Stimulated activated CD8-positive, alpha-beta memory T cell treated with anti-CD3 and anti-CD28 coated beads, Interleukin-7, amount 100 ng/mL, for 4 hours (primary cell): ENCODE measurements at regions not wholly inside any gene's neighbourhood (a gene's known extent, or its start where the extent isn't known, plus 50 kb on each side); places are given as distances from the start of the nearest gene placed in this dataset.

Source experiments
- DNase-seq, 2 donors: peaks; one replicate each; pipeline ENCODE4 v3.0.0-alpha.2; 2020; ENCODE audit warnings: low read depth in 2 of 2

DNA sequence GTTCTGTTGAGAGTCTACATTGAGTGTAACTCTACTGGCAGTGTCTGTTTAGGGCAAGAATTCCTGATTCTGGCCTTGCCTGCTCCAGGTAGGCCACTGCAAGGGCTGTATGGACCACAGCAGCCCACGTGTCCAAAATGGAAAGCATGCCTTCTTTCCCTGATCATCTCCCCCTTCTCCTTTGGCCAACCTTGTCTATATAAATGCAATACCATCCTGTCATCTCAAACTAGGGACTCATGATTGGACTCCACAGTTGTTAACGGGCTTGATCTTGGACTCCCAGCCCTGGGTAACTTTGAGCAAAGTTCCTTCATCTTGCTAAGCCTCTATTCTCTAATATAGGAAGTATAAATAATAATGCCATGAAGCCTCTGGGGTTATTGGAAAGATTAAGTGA lies 533.6 kb downstream of the BNC2 start:
- no peak for DNase-seq

DNA sequence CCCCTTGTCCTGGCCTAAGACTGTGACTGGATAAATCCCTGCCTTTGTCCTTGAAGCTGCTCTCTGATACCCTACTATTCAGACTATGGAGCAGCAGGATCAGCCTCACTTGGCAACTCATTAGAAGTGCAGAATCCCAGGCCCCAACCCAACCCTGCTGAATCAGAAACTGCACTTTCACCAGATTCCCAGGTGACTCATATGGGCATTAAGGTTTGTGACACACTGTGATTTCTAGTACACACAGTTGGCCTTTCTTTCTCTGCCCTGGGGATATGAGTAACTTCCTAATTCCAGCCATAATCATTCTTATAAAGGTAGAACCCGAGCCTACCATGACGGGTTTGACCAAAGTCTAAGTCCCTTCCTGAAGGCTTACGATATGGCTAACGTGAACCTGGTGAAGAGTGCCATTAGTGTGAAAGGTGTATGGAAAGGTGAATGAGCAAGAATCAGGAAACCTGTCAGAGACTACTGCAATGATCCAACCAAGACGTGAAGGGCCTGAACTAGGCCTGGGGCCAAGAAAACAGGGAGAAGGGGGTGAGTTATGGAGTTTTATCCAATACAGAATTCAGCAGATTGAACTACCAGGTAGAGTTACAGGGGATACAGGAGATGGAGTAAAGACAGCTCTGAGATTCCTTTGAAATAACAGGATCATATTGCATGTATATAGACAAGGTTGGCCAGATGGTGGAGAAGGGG lies 533.0 kb downstream of the BNC2 start:
- DNase-seq: no peak

- DNase-seq: no peak
Measured at GRCh38 chr9:16341177-16341576, 529.3 kb downstream of the BNC2 start.

DNA sequence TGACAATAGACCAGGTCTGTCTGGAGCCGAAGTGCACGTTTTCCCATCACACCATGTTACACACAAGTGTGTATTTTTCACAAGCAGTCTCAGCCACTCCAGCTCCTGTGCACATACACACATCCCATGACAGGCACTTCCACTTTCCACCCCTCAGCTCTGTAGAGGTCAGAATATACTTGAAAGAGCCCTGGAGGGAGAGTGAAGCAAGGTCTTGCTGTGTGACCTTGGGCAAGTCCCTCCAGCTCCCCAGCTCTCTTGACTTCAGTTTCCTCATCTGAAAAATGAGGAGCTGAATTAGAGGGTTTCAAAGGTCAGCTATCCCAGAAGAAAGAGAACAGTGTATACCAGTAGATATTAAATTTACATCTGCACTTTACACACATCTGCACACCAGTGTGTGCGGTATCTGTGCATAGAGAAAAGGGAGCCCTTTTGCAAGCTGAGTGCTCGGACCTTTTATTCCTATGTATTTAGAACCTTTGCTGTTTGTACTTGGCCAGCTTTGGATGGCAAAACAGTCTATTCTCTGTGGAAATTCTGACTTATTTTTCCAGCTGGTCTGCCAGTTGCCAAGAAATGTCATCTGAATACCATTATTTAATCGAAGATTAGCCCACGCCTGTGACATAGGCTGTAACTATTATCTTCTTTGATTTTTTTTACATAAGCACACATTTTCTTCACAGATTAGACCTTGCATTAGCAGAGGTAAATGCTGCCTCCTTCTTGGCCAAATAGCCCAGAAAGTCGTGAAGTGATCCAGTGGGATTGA lies 528.0 kb downstream of the BNC2 start:
- no peak for DNase-seq

GRCh38 chr9:16343249-16344237 lies 526.9 kb downstream of the BNC2 start:
- DNase-seq: no peak

- DNase-seq: no peak
Measured at GRCh38 chr9:16344343-16344742, 526.1 kb downstream of the BNC2 start.

DNA sequence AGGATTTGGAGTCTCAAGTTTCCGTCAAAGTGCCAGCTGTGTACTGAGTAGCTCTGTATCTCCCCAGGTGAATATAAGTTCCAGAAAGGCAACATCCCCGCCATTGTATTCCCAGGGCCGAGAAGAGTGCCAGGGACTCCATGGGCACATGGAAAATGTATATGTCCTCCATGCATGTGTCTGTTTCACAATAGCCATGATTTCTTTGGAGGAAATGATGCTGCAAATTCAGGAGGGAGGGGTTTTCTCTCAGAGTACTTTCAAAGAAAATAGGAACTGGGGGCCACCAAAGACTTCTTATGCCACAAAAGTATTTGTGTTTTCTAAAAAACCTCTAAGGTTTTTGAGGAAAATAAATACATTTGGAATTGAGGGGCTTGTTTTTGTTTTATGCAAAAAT lies 524.6 kb downstream of the BNC2 start:
- no peak for DNase-seq

DNA sequence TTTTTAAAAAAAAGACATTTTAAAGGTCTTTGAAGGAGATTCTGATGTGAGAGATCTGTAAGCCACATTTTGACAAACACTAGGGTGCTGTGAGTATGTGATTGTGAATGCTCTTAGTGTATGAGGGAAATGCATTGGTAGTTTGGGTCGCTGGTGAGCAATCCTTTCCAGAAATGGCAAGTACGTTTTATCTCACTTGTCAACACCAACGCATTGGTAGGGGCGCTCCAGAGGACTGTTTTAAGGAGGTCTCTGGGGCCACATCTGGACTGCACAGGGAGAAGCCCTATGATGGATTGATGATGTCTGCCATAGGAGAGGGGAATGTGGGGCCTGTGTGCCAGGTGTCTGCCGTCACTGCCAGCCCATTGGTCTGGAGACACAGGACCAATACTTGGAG lies 522.6 kb downstream of the BNC2 start:
- DNase-seq: no peak

DNA sequence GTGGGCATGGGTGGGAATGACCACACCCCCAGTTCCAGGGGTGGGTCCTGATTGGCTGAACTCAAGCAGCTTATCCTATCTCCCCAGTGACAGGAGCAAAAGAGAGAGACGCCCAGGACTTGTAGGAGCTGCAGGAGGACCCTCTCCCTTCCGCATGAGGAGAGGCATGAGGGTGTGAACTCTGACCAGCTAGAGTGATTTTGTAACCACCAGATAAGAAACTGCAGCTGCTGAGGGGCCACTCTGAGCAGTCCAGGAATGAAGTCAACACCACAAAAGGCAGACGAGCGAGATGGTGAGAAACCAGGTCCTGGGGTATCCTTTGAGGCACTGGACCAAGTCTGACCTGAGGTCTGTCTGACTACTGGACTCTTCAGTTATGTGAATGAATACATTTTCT lies 521.9 kb downstream of the BNC2 start:
- no peak for DNase-seq

DNA sequence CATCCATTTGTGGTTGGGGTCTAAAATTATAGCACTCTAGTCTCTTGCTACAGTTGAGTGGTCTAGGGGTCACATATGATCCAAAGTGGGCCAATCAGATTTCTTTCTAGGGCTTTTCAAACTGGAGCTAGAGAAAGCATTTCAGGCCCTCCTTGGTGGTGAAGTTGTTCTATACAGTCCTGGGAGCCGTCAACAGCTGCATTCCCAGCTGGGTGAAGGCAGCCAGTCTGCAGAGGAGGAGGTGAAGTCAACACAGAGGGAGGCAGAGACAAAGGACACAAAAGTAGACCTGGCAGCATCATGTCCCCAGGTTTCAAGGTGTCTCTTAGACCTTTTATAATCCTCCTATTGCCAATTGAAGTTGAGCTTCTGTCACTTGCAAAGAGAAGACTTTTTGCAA lies 518.2 kb downstream of the BNC2 start:
- no peak for DNase-seq

DNA sequence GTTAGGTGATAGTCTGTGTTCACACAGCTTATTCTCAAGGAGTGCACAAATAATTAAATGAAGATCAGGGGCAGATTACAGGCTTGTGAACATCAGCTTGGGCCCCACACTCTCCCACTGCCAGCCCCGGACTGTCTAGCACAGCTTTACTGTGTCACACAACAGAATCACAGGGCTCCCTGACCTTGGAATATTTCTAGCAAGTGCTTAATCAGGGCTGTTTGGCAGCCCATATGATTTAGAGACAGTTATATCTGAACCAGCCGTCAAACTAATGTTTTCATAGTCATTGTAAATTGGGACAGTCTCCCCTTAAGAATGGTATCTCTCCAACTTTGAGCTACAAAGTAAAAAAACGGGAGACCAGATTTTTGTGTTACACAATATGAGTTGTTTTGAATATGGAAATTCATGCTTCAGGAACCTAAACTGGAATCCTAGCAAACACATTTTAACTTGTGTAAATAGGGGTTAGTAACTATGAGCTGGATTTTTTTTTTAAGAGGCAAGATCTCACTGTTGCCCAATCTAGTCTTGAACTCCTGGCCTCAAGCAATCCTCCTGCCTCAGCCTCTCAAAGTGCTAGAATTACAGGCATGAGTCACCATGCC lies 517.6 kb downstream of the BNC2 start:
- no peak for DNase-seq

GRCh38 chr9:16356196-16356765 lies 514.2 kb downstream of the BNC2 start:
- DNase-seq: no peak

DNA sequence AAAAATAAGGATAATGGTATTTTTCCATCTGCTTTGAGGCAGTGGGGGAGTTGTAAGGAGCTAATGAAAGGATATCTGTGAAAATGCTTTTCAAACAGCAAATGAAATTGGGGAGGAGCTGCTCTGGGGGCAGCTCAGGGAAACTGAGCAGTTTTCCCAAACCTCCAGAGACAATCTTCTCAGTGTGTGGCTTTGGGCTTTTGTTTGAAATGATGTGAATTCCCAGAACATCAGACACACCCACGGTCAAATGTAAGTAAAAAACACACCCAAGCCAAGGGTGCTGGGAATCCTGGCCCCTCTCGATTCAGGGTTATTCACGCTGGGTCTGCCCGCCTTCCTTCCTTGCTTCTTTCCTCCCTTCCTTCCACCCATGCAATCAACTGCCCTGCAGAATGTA lies 512.6 kb downstream of the BNC2 start:
- no peak for DNase-seq

GRCh38 chr9:16358751-16359150 lies 511.7 kb downstream of the BNC2 start:
- no peak for DNase-seq
